OCI-LY1 (cell line): ENCODE measurements at regions not wholly inside any gene's neighbourhood (a gene's known extent, or its start where the extent isn't known, plus 50 kb on each side); places are given as distances from the start of the nearest gene placed in this dataset.

Experiments used
- EZH2 ChIP-seq: fragments of 200-600 bp; sonication (generic), shearing (Covaris generic); IDR thresholded peaks from 2 replicates; pipeline ENCODE4 v1.8.0; 2017; ENCODE audit warnings: borderline replicate concordance, mixed run types, mild to moderate bottlenecking, antibody characterized with exemption, low read length, moderate library complexity, mixed read lengths
- TF ChIP-seq, protein P1 (sequence below): fragments of 200-600 bp; sonication (generic), shearing (Covaris generic); IDR thresholded peaks from 2 replicates; pipeline ENCODE4 v1.5.1; 2017; ENCODE audit warnings: mild to moderate bottlenecking, antibody characterized with exemption, low read length, moderate library complexity, mixed read lengths

DNA sequence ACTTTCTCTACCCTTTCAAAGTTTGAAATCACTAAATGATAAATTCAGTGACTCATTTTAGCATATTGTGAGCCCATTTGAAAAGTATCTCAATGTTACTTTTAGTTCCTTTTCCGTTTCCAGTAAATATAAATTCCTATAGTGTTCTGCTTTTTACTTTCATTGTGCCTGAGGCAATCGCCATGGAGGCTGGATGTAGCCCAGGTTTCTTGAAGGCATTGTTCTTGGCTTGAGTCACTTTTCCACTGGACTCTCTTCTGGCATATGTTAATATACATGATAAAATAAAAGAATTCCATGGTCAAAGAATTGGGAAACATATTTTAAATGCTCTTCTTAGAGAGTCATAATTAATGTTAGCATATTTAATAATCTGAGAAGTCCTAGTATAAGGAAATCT lies 327.0 kb downstream of the IZUMO3 start:
- TF ChIP-seq, protein P1, sequence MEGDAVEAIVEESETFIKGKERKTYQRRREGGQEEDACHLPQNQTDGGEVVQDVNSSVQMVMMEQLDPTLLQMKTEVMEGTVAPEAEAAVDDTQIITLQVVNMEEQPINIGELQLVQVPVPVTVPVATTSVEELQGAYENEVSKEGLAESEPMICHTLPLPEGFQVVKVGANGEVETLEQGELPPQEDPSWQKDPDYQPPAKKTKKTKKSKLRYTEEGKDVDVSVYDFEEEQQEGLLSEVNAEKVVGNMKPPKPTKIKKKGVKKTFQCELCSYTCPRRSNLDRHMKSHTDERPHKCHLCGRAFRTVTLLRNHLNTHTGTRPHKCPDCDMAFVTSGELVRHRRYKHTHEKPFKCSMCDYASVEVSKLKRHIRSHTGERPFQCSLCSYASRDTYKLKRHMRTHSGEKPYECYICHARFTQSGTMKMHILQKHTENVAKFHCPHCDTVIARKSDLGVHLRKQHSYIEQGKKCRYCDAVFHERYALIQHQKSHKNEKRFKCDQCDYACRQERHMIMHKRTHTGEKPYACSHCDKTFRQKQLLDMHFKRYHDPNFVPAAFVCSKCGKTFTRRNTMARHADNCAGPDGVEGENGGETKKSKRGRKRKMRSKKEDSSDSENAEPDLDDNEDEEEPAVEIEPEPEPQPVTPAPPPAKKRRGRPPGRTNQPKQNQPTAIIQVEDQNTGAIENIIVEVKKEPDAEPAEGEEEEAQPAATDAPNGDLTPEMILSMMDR: no peak
- no peak for TF ChIP-seq EZH2
